AG10803 (cell line): ENCODE measurements at regions not wholly inside any gene's neighbourhood (a gene's known extent, or its start where the extent isn't known, plus 50 kb on each side); places are given as distances from the start of the nearest gene placed in this dataset.
"Not testable (repeated sequence)": the region's sequence is repeated elsewhere in the genome, so short reads cannot be mapped to it uniquely, and the experiment has no call there.

Source experiments
- DNase-seq: peaks from one replicate; pipeline ENCODE4 v3.0.0; 2010; ENCODE audit warnings: low read depth
- H3K4me3 ChIP-seq: 2 replicates; pipeline ENCODE4 v1.5.1; 2011; ENCODE audit warnings: mild to moderate bottlenecking, low read length, control low read depth
- TF ChIP-seq, protein P1 (sequence below): conservative IDR thresholded peaks from 2 replicates; pipeline ENCODE4 v1.5.1; 2011; ENCODE audit warnings: mild to moderate bottlenecking, low read length, control low read depth, inconsistent platforms

- TF ChIP-seq, protein P1, sequence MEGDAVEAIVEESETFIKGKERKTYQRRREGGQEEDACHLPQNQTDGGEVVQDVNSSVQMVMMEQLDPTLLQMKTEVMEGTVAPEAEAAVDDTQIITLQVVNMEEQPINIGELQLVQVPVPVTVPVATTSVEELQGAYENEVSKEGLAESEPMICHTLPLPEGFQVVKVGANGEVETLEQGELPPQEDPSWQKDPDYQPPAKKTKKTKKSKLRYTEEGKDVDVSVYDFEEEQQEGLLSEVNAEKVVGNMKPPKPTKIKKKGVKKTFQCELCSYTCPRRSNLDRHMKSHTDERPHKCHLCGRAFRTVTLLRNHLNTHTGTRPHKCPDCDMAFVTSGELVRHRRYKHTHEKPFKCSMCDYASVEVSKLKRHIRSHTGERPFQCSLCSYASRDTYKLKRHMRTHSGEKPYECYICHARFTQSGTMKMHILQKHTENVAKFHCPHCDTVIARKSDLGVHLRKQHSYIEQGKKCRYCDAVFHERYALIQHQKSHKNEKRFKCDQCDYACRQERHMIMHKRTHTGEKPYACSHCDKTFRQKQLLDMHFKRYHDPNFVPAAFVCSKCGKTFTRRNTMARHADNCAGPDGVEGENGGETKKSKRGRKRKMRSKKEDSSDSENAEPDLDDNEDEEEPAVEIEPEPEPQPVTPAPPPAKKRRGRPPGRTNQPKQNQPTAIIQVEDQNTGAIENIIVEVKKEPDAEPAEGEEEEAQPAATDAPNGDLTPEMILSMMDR = peak; percentile 59
- peak; percentile 56 for DNase-seq
- H3K4me3 ChIP-seq = no peak overlapping the region
Observed at GRCh38 chr9:75238311-75238976, 150.1 kb downstream of the OSTF1 start.

DNA sequence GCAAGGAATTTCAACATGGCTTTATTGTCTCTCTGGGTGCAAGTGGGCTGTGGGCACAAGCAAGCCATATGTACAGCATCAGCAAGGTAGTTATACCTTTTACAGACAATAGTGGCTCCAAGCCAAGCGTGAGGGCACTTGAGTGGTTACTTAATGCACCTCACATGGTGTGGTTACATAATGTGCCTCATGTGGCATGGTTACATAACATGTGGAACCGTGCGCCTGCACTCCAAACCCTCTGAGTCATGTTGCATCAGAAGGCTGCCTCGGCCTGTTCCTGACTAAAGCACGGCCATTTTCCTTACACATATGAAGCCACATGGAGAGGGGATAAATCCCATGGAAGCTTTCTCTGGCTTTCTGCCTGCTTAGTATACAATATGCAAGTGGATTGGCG, 150.9 kb downstream of the OSTF1 start:
- TF ChIP-seq, protein P1 = no peak
- no peak overlapping the region for H3K4me3 ChIP-seq
- peak; percentile 75 for DNase-seq

- no peak overlapping the region for H3K4me3 ChIP-seq
- TF ChIP-seq, protein P1 = no peak
- no peak for DNase-seq
Observed at GRCh38 chr9:75242426-75242825, 154.1 kb downstream of the OSTF1 start.

GRCh38 chr9:75246949-75247348, 158.6 kb downstream of the OSTF1 start:
- H3K4me3 ChIP-seq = no peak overlapping the region
- TF ChIP-seq, protein P1 = no peak
- DNase-seq = no peak

DNA sequence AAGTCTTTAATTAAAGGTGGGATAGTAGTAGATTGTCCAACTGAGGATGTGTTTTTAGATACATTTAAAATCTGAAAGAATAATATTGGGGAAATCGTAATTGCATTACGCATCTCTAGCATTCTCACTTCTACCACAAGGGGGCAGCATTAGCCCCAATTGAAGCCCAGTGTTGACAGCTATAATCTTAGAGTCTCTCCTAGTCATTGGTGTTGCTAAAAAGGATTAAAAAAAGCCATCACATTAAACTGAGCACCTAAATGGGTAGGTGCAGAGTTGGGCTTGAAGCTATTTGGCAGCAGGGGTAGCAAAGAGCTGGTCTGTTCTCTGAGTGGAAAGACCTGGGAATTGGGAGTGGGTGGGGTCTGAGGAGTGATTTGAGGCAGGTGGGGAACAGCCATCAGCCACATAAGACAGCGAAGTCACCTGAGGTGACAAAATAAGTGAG, 177.2 kb downstream of the OSTF1 start:
- TF ChIP-seq, protein P1 = peak; percentile 90
- H3K4me3 ChIP-seq = no peak overlapping the region
- peak; percentile 29 for DNase-seq

DNA sequence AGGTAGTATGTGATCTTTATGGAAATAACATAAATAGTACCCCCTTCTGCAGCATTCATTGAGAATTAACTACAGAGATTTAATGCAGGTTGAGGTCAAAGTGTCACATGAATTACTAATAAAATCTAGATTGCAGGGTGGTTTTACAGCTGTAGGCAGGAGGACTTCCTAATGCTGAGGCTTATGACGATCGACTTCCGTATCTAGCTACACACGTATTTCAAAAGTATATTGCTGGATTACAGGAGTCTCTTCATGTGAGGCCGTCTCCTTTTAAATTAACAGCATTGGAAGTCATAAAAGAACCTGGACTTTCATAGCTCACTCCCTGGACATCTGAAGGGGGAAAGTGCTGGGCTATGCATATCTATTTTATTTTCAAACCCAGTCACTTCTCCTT, 180.9 kb downstream of the OSTF1 start:
- no peak for DNase-seq
- TF ChIP-seq, protein P1 = no peak
- no peak overlapping the region for H3K4me3 ChIP-seq

- DNase-seq, H3K4me3 ChIP-seq: not testable (repeated sequence)
Observed at GRCh38 chr9:75273055-75273454, 184.7 kb downstream of the OSTF1 start.
